ENCODE measurements at regions not wholly inside any gene's neighbourhood (a gene's known extent, or its start where the extent isn't known, plus 50 kb on each side); places are given as distances from the start of the nearest gene placed in this dataset.

GRCh38 chr17:33816036-33816435, 439.0 kb upstream of the CCL2 start:
- H4K20me1 ChIP-seq (ENCODE audit: insufficient read depth, low read length): no peaks in the 10 kb centered on the region
- no peak overlapping the region for H2AFZ ChIP-seq (ENCODE audit: low read length)
- no peak overlapping the region for H3K4me2 ChIP-seq (ENCODE audit: insufficient read depth, low read length)
- no peak overlapping the region for H3K27ac ChIP-seq (ENCODE audit: low read depth, low read length)
- no peaks in the 10 kb centered on the region for H3K36me3 ChIP-seq (ENCODE audit: insufficient read depth, low read length)
- H3K4me1 ChIP-seq (ENCODE audit: insufficient read depth, low read length): no peaks in the 10 kb centered on the region
- H3K79me2 ChIP-seq (ENCODE audit: insufficient read depth, low read length): no peaks in the 10 kb centered on the region
- H3K4me3 ChIP-seq (ENCODE audit: insufficient read depth, low read length): no peak overlapping the region
- TF ChIP-seq CTCF (IDR thresholded peaks at IDR 0.05; ENCODE audit: extremely low read depth, low read depth, low read length): no peak
- no peaks in the 10 kb centered on the region for H3K9me3 ChIP-seq (ENCODE audit: low read depth, low read length)
- no peaks in the 10 kb centered on the region for H3K27me3 ChIP-seq (ENCODE audit: insufficient read depth, low read length)
- DNase-seq (ENCODE audit: insufficient read length, low spot score, missing footprints): no peak

GRCh38 chr17:33816842-33817617, 438.1 kb upstream of the CCL2 start:
- Histone ChIP-seq H3K79me2 (ENCODE audit: insufficient read depth, low read length) (no peaks in the 10 kb centered on the region), H3K9me3 (ENCODE audit: low read depth, low read length) (no peaks in the 10 kb centered on the region), H2AFZ (ENCODE audit: low read length) (no peak overlapping the region), H3K27me3 (ENCODE audit: insufficient read depth, low read length) (no peaks in the 10 kb centered on the region), H3K4me3 (ENCODE audit: insufficient read depth, low read length) (no peak overlapping the region), H3K36me3 (ENCODE audit: insufficient read depth, low read length) (no peaks in the 10 kb centered on the region), H3K4me1 (ENCODE audit: insufficient read depth, low read length) (no peaks in the 10 kb centered on the region), H3K4me2 (ENCODE audit: insufficient read depth, low read length) (no peak overlapping the region), H3K27ac (ENCODE audit: low read depth, low read length) (no peak overlapping the region), H4K20me1 (ENCODE audit: insufficient read depth, low read length) (no peaks in the 10 kb centered on the region)
- DNase-seq (ENCODE audit: insufficient read length, low spot score, missing footprints): no peak
- TF ChIP-seq CTCF (IDR thresholded peaks at IDR 0.05; ENCODE audit: extremely low read depth, low read depth, low read length): no peak

- Histone ChIP-seq H3K9me3 (ENCODE audit: low read depth, low read length) (no peaks in the 10 kb centered on the region), H3K27ac (ENCODE audit: low read depth, low read length) (no peak overlapping the region), H3K27me3 (ENCODE audit: insufficient read depth, low read length) (no peaks in the 10 kb centered on the region), H3K4me3 (ENCODE audit: insufficient read depth, low read length) (no peak overlapping the region), H3K79me2 (ENCODE audit: insufficient read depth, low read length) (no peaks in the 10 kb centered on the region), H3K36me3 (ENCODE audit: insufficient read depth, low read length) (no peaks in the 10 kb centered on the region), H3K4me2 (ENCODE audit: insufficient read depth, low read length) (no peak overlapping the region), H3K4me1 (ENCODE audit: insufficient read depth, low read length) (no peaks in the 10 kb centered on the region), H2AFZ (ENCODE audit: low read length) (no peak overlapping the region), H4K20me1 (ENCODE audit: insufficient read depth, low read length) (no peaks in the 10 kb centered on the region)
- no peak for DNase-seq (ENCODE audit: insufficient read length, low spot score, missing footprints)
- no peak for TF ChIP-seq CTCF (IDR thresholded peaks at IDR 0.05; ENCODE audit: extremely low read depth, low read depth, low read length)
Observed at GRCh38 chr17:33819539-33819938, 435.5 kb upstream of the CCL2 start.

GRCh38 chr17:33832262-33832661, 422.8 kb upstream of the CCL2 start:
- DNase-seq (ENCODE audit: insufficient read length, low spot score, missing footprints): no peak
- Histone ChIP-seq H3K27me3 (ENCODE audit: insufficient read depth, low read length) (no peaks in the 10 kb centered on the region), H2AFZ (ENCODE audit: low read length) (no peak overlapping the region), H3K4me2 (ENCODE audit: insufficient read depth, low read length) (no peak overlapping the region), H3K79me2 (ENCODE audit: insufficient read depth, low read length) (no peaks in the 10 kb centered on the region), H3K4me3 (ENCODE audit: insufficient read depth, low read length) (no peak overlapping the region), H3K9me3 (ENCODE audit: low read depth, low read length) (peaks cover 3% of the 10 kb centered on the region), H3K27ac (ENCODE audit: low read depth, low read length) (no peak overlapping the region), H3K36me3 (ENCODE audit: insufficient read depth, low read length) (no peaks in the 10 kb centered on the region), H3K4me1 (ENCODE audit: insufficient read depth, low read length) (no peaks in the 10 kb centered on the region), H4K20me1 (ENCODE audit: insufficient read depth, low read length) (no peaks in the 10 kb centered on the region)
- TF ChIP-seq CTCF (IDR thresholded peaks at IDR 0.05; ENCODE audit: extremely low read depth, low read depth, low read length): no peak
